HG02588 (cell line): ENCODE measurements at regions not wholly inside any gene's neighbourhood (a gene's known extent, or its start where the extent isn't known, plus 50 kb on each side); places are given as distances from the start of the nearest gene placed in this dataset.

Experiments
- ATAC-seq: cut with Tn5 transposase; IDR thresholded peaks from one replicate; pipeline ENCODE4 v1.9.1; 2021; ENCODE audit warnings: mild to moderate bottlenecking, moderate library complexity; ENCODE audit not compliant: unreplicated experiment

DNA sequence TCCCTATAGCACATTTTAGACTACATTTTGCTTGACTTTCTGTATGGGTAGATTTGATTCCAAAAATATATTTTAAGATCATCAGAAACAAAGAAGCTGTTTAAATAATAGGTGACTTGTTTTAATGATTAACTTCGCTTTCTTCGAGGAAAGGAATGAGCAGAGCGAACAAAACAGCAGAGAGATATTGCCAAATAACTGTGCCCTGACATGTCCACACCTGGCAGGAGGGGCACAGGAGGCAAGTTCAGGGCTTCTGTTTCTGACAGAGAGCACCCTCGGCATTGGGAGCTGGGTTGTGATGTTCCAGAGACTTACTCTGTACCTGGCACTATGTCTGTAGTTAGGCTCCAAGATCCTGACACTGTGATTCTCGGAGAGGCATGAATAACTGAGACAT lies 155.7 kb upstream of the SASH1 start:
- no peak for ATAC-seq

DNA sequence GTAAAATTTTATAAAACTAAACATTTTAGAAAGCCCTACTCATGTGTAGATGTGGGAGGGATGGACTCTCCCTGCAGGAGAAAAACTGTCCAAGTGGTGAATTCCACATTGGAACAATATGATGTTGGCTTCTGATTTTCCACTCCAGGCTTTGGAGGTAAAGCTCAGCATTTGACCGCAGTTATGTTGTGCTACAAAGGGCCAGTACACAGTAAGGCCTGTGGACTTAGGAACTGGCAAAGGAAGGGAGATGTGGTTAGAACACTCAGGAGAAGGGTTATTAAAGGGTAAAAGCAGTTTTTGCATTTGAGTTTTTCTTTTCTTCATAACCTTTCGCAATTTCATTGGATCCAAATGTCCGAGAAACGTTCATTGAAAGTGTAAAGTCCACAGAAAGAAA lies 150.3 kb upstream of the SASH1 start:
- no peak for ATAC-seq

DNA sequence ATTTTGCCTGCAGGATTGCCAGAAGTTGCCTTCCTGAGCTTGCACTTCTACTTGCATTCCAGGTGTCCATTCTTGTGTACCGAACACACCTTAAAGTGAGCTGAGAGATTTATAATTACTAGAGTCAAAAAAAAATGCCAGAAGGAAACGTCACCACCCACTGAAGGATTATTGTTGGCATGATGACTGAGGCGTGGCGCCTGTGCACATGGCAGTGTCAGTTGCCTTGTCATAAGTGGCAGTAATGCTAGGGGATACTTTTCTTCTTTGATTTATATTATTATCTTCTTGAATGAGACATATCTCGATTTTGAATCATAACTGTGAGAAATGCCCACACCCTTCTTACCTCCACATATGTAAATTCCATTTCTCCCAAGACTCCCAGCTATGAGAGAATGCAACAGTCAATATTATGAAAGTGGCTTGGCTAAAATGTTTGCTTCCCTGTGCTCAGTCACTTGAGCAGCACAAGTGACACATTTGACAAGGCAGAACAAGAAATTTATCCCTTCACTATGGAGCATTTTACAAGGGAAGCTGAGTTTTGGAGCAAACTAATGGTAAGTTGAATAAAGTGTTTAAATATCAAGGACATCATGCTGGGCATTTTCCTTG lies 149.5 kb upstream of the SASH1 start:
- no peak for ATAC-seq

DNA sequence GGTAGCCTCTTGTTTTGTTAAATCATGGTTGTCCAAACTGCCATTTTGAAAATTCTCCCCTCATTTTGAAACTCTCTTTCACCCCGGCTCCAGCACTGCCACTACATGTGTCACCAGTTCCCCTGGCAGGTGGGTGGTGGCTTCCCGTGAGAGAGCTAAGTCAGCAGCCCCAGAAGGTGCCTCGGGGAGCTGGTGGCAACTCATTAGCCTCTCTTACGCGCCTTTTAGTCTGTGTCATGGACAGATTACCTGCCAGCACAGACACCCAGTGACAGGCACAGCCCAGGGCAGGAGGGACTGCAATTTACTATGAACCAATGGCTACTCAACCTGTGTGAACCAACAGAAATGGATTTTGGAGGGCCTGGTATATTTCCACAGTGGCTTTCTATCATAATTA lies 147.1 kb upstream of the SASH1 start:
- no peak for ATAC-seq

DNA sequence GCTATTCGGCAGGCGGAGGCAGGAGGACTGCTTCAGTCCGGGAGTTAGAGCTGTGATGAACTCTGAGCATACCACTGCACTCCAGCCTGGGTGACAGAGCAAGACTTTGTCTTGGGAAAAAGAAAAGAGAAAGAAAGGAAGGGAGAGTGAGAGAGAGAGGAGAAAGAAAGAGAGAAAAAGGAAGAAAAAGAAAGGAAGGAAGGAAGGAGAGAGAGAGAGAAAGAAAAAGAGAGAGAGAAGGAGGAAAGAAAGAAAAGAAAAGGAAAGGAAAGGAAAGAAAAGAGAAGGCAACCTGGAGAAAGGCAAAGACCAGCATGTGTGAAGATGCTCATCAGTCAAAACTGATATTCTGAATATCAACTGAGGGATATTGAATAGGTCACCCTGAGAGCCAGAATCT lies 143.1 kb upstream of the SASH1 start:
- ATAC-seq, result no peak

DNA sequence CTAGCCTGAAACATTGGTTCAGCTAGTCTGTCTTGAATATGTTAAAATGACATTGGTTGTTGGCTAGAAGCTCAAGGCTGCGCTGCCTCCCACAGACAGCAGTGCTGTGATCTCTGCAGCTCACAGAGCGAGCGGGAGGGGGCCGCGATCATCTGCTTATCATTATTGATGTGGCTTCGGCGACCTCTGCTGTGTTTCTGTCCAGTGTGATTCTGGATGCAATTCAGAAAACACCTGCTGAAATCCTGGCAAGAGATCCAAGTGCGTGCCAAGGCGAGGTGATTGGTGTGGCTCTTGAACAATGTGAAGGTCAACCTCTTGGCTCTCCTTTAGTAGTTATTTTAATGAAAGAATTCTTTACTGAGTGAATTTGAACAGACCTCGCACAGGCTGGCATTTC lies 142.3 kb upstream of the SASH1 start:
- no peak for ATAC-seq

DNA sequence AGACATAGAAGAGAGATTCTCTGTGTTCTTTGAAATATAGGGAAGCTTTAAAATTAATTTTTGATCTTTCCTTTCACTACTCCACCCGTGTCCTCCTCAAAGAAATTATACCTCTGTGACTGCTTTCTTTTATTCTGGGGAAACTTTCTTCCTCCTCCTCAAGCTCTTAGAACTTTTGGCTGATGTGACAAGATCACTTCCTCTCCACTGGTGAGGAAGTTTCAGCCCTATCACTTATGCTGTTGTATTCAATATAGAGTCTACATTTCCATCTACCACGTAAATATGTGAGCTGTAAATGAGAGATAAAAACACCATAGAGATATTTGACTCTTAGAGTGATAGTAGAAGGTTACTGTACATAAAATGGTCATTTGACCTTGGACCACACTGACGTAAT lies 141.9 kb upstream of the SASH1 start:
- ATAC-seq, result no peak

DNA sequence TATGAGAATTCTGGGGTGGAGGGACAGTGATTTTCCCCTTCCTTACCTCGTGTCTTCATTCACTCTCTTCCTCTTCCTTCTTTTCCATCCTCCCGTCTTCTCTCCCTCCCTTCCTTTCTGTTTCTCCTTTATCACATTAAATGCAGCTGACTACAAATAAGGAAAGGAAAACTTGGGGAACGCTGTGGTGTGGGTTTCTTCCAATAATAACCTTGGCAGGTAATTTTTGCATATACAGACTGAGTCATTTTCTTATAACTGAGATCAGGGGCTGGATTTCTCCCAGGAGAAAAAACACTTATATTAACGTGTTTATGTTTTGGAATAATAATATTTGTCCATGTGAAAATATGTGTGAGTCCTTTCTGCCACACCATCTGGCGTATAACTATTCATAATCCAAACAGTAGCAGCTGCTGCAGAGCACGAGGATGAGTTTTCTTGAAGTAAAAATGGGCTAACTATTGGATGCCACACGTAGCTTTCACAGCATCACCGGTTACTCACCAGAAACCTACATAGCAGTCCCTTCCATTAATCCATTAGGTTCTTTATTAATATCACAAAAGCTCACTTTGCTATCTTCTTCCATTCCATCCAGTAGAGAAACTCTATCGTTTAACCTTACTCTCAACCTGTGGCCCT lies 139.2 kb upstream of the SASH1 start:
- ATAC-seq, result no peak

DNA sequence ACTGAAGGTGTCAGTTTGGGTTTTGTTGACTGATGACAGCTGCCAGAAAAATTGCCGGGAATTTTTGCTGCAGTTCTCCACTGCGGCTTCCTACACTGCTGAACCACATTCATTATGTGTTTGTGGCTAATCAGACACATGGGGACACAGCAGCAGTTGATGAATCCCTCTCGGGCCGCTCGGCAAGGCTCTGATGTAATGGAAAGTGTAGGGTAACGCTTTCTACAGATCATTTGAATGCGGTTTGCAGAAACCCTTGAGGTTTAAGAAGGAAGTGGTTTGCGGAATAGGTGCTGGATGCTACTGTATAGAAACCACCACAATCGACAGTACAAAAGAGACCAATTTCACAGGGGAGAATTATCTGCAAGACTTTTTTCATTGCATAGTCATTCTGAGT lies 138.7 kb upstream of the SASH1 start:
- peak; percentile 98 for ATAC-seq

DNA sequence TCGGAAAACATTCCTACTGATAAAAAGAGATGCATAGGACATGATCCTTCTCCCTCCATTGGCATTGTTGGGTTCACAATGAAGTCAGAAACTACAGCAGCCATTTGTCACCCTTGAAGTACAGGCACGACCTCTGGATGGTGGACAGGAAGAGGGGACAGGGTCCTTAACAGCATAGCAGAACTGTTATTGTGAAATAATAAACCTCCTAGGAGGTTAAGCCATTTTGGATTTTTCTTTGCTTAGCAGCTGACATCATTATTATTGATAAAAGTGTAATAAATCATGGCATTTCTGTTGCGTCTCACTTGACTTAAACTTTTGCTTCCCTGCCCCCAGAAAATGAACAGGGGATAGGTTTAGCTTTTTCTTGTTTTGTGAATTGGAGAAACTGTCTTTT lies 134.3 kb upstream of the SASH1 start:
- no peak for ATAC-seq

DNA sequence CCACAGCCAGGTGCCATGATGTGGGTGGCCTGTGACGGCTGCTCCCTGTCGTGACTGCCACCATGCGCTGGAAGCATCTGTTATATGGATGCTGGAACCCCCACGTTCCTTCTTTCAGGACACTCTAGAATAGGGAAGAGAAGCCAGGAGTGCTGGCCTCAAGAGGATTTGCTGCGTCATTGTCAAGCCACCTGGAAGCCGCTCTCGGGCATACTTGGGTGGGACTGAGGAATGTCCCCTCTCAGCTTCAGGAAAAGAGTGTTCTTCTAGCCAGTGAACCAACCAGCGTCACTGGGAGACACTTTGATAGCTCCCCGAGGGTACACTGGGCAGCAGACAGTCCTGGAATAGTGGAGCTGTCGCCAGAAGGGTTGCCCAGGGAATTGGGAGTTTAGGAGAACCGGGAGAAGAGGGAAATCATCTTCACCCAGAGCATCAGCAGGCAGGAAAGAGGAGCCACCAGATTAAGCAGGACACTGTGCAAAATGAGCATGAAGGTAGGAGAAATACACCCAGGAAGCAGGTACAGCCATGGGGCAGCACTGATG lies 130.8 kb upstream of the SASH1 start:
- ATAC-seq, result no peak

DNA sequence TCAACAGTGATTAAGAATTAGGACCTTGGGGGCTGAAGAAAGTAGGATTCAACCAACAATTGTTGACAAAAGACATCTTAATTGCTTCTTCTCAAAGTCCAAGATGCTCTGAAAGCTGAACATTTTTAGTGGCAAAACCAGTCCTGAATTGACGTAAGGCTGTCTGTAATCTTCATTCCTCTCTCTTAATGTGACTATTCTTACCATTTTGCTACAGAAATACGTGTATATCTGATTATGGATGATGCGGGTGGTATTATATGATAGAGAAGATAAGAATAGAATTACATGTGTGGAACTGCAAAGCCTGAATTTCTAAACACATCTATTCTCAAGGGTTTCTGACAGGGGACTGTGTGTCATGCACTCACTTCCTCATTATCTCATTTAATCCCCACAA lies 130.3 kb upstream of the SASH1 start:
- no peak for ATAC-seq

DNA sequence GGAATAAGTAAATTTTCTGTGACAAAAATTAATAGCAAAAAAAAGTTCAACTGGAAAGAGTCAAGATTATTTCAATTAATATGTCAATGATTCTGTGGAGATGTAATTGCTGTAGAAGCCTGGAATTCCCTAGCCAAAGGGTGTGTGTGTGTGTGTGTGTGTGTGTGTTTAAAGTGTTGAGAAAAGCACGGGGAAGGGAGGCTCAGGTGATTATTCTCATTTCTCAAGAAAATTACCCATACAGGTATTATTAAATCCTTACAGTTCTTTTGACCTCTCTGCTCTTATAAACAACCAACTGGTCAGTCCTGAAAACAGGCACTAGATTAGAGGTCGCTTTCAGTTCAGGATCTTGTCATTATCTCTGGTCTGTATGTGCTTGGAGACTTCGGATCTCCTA lies 129.3 kb upstream of the SASH1 start:
- ATAC-seq, result no peak

DNA sequence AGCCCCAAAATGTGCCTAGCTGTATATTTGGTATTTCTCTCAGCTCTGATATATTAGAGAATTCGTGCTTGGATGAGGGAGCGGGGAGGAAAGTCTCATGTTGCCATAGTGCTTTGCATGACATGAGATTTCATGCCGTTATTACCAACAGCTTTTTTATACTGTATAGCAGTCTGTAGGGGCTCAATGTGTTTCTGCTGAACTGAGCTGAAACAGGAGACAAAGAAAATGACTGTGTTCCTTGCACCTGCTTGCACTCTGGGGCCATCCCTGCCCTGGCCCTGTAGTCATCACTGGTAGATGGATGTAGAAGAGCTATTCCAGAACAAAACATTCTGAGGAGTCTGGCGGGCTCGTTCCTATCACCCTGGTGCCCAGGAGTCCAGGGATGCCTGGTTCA lies 128.0 kb upstream of the SASH1 start:
- ATAC-seq, result no peak

DNA sequence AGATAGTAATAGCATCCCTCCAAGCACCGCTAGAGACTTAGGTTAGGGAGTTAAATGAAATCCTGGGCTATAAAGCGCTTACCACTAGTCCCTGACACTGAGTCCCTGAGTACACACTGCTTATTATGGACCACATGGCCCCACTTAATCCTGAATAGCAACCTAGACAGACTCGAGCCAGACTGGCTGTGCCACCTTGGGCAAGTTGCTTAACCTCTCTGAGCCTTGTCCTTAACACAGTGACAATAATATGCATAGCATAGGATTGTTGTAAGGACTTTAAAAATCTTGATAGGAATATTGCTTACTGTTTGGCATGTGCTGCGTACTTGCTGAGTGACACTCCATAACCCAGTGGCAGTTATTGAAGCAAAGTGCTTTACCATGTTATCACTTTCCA lies 125.6 kb upstream of the SASH1 start:
- no peak for ATAC-seq

DNA sequence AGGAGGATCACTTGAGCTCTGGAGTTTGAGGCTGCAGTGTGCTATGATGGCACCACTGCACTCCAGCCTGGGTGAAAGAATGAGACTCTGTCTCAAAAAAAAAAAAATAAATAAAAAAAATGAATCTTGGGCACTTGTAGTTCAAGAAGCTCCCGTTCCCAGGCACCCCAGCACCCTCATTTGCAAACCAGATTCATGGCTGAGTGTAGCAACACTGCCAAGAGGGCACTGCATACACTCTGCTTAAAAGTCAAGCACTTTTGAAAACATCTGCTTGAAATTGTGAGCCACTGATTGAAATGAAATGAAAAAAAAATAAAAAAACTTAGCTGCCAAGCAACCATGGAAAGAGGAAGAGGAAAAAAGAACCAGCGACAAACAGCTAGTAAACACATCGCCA lies 124.7 kb upstream of the SASH1 start:
- ATAC-seq, result no peak

DNA sequence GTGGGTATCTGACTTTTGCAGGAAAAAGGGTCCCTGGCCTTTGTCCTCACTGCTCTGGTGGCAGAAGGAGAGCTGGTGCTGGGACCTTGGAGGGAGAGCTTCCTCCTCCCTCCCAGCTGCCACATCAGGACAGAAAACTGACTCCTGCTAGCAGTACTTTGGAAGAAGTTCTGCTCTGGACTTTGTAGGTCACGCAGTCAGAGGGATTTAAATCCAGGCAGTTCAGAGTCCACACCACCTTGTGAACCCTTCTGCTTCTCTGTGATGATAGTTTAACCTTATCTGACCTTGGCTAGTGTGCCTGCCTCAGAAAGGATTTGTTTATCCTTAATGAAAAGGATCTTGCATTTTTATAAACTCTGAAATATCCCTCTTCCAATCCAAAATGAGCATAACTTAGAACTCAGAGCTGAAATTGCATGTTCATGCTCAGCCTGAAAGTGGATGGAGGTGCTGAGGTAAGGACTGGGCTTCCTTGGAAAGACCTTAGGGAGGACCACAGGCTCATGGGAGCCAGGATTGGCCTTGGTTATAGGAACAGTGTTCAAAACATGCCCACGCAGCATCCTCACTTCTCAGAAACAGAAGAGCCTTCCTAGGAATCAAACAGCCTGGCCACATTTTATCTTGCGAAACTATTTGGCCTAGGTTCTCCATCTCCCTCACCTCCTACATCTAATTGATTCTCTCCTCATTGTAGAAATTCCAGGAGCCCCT lies 123.9 kb upstream of the SASH1 start:
- no peak for ATAC-seq

DNA sequence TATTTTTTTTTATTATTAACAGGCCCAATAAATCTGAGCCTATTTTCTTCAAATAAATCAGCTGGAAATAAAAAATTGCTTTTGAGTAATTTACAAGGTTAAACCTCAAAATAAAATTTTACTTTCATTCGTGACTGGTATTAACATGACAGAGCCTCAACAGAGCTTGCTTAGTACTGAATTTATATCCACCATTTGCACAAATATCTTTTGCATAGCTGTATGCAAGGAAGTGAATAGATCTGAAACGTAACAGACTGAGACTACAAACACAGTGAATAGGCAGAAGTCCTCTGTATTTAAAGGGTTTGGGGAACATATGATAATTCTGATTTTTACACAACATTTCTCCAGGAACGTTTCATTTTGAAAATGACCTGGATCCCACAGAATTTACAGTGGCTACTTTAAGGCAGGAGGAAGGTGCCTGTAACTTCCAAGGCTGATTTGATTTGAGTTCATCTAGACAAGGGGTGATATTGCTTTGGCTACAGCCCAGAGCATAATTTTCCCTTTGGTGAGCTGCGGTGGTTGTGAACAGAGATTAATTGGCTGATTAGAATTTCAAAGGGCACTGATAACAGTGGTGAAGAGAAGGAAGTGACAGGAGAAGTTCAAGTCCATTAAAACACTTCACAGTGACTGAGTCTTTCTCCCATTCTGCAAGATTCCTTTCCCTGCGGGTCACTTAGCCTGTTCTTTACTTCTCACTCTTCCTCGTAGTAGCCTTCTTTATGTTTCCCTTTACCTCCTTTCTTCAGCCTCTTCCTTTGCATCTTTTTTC lies 121.2 kb upstream of the SASH1 start:
- ATAC-seq, result no peak

DNA sequence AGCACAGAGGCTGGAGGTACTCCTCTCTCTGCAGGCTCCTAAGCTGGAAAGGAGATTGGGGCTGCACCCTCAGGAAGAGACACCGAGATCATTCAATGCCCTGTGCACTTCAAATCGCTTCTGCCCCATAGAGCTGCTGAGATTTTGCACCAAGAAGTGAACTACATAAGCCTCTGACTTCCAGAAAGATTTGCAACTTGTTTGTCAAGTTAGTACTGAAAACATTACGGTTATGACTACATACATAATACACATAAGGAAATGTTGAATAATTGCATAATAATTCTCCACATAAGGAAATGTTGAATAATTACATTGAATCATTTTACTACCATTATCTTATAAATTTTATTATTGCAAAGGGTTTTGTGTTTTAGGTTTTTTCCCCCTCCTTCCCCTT lies 120.3 kb upstream of the SASH1 start:
- ATAC-seq, result no peak

DNA sequence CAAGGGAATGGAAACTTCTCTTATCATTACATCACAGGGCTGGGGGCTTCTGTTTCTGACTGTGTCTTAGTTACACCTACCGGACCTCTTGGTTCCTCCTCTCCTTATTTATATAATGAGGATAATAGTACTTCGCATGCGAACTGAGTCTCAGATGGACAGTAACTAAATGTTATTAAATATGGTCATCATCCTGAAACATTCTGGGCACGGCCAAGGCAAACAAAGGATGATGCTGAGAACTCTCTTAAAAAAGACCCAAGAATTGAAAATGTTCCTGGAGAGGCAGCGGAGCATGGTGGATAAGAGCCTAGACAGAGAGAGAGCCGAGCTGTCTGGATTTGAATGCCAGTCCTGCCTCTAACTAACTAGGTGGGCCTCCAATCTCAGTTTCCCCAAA lies 119.8 kb upstream of the SASH1 start:
- ATAC-seq, result no peak

DNA sequence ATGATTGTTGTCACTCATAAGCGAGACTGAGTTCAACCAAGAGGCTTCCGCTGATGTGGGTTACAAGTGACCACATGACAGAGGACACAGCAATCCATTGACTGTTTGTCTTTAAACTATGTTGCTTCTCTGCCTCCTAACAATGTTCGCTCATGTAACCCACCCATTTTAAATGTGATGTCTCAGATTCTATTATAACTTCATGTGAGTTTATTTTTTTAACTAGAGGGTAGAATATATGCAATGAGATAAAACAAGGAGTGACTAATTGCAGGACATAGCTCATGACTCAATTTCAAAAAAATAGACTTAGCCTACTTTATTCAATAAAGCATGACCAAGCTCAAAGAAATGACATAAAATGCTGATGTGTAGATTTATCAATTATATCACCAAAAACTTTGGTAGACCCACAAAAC lies 119.2 kb upstream of the SASH1 start:
- no peak for ATAC-seq
